GM18508 (cell line): ENCODE measurements at regions not wholly inside any gene's neighbourhood (a gene's known extent, or its start where the extent isn't known, plus 50 kb on each side); places are given as distances from the start of the nearest gene placed in this dataset.
"Not testable (repeated sequence)": the region's sequence is repeated elsewhere in the genome, so short reads cannot be mapped to it uniquely, and the experiment has no call there.

ENCODE experiments used
- ATAC-seq: cut with Tn5 transposase; IDR thresholded peaks from one replicate; pipeline ENCODE4 v1.9.1; 2021; ENCODE audit warnings: moderate number of reproducible peaks; ENCODE audit not compliant: insufficient read depth, unreplicated experiment

GRCh38 chr3:20588781-20589180 lies 402.8 kb upstream of the SGO1 start:
- ATAC-seq, result no peak

GRCh38 chr3:20583648-20584047 lies 397.6 kb upstream of the SGO1 start:
- ATAC-seq, result no peak

GRCh38 chr3:20576228-20576627 lies 390.2 kb upstream of the SGO1 start:
- no peak for ATAC-seq

- no peak for ATAC-seq
Observed at GRCh38 chr3:20575146-20575545, 389.1 kb upstream of the SGO1 start.

GRCh38 chr3:20574746-20575145 lies 388.7 kb upstream of the SGO1 start:
- no peak for ATAC-seq

- ATAC-seq, result no peak
Observed at GRCh38 chr3:20573175-20573574, 387.2 kb upstream of the SGO1 start.

- ATAC-seq, result no peak
Observed at GRCh38 chr3:20572473-20572872, 386.5 kb upstream of the SGO1 start.

- ATAC-seq, result no peak
Observed at GRCh38 chr3:20569310-20569709, 383.3 kb upstream of the SGO1 start.

- ATAC-seq, result no peak
Observed at GRCh38 chr3:20564966-20565365, 379.0 kb upstream of the SGO1 start.

- ATAC-seq, result no peak
Observed at GRCh38 chr3:20563985-20564384, 378.0 kb upstream of the SGO1 start.

GRCh38 chr3:20563251-20563650 lies 377.2 kb upstream of the SGO1 start:
- ATAC-seq, result no peak

GRCh38 chr3:20561166-20561565 lies 375.2 kb upstream of the SGO1 start:
- no peak for ATAC-seq

GRCh38 chr3:20560446-20560845 lies 374.4 kb upstream of the SGO1 start:
- not testable (repeated sequence) for ATAC-seq

- no peak for ATAC-seq
Observed at GRCh38 chr3:20558161-20558560, 372.2 kb upstream of the SGO1 start.

- no peak for ATAC-seq
Observed at GRCh38 chr3:20556661-20557060, 370.7 kb upstream of the SGO1 start.

- ATAC-seq, result no peak
Observed at GRCh38 chr3:20552605-20553275, 366.7 kb upstream of the SGO1 start.

- not testable (repeated sequence) for ATAC-seq
Observed at GRCh38 chr3:20547361-20548269, 361.6 kb upstream of the SGO1 start.

GRCh38 chr3:20546636-20547035 lies 360.6 kb upstream of the SGO1 start:
- no peak for ATAC-seq

GRCh38 chr3:20543535-20544226 lies 357.7 kb upstream of the SGO1 start:
- ATAC-seq, result no peak

GRCh38 chr3:20540066-20540465 lies 354.1 kb upstream of the SGO1 start:
- ATAC-seq, result no peak

GRCh38 chr3:20539666-20540065 lies 353.7 kb upstream of the SGO1 start:
- ATAC-seq, result no peak
